H1 (cell line): ENCODE measurements at regions not wholly inside any gene's neighbourhood (a gene's known extent, or its start where the extent isn't known, plus 50 kb on each side); places are given as distances from the start of the nearest gene placed in this dataset.

Experiments
- ATF2 ChIP-seq: IDR thresholded peaks from 2 replicates; pipeline ENCODE4 v1.6.1; 2012; ENCODE audit warnings: low read length, inconsistent platforms
- EGR1 ChIP-seq: IDR thresholded peaks from 2 replicates; pipeline ENCODE4 v1.6.1; 2011; ENCODE audit warnings: low read depth, low read length, borderline replicate concordance
- SUZ12 ChIP-seq: fragments of 200-600 bp; sonication (generic); IDR thresholded peaks from 2 replicates; pipeline ENCODE4 v1.6.1; 2012; ENCODE audit warnings: mild to moderate bottlenecking, inconsistent platforms, low read length, moderate library complexity, mixed read lengths

GRCh38 chr2:236321415-236321814 is 57.2 kb upstream of the ASB18 start (continued):
- TF ChIP-seq EGR1 (no peak), SUZ12 (no peak), ATF2 (no peak)
- TF ChIP-seq, all 59 proteins: peak for 0
